ENCODE measurements at regions not wholly inside any gene's neighbourhood (a gene's known extent, or its start where the extent isn't known, plus 50 kb on each side); places are given as distances from the start of the nearest gene placed in this dataset.

DNA sequence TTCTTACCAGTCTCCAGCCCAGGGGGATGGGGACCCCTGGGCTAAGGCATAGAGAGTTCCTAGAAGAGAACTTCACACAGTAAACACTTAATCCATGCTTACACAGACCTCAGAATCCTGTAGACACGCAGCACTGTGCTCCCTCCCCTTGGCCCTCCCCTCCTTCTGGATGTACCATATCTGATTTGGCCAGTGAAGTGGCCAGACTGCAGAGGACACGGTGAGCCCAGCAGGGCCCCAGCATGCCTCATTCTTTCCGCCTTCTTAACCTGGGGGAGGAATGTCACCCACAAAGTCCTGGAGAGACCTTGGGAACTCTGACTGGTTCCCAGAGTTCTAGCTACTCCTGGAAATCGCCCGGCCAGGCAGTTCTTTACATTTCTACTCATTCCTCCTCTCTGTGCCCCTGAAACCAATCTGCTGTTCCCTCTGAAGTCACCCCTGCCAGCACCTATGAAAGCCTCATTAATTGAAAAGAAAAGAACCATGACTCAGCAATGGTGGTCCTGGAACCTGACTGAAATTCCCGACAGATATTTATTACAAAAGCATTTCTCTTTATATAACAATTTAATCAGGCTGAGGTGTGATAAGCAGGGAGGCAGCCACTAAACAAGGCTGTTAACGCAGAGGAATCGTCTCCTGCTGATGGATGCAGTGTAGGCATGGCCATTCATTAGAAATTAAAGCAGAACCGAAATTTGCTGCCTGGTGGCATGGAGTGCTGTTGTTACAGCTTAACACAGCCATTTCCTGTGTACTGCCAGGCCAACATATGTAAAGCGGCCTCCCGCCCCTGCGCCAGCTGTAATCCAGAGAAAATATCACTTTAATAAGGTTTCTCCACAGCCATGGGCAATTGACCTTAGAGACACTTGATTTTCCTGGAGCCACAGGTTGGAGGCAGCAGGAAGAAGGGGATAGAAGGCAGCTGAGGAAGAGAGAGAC lies 74.6 kb upstream of the KCND3 start:
- TF ChIP-seq, protein P1, sequence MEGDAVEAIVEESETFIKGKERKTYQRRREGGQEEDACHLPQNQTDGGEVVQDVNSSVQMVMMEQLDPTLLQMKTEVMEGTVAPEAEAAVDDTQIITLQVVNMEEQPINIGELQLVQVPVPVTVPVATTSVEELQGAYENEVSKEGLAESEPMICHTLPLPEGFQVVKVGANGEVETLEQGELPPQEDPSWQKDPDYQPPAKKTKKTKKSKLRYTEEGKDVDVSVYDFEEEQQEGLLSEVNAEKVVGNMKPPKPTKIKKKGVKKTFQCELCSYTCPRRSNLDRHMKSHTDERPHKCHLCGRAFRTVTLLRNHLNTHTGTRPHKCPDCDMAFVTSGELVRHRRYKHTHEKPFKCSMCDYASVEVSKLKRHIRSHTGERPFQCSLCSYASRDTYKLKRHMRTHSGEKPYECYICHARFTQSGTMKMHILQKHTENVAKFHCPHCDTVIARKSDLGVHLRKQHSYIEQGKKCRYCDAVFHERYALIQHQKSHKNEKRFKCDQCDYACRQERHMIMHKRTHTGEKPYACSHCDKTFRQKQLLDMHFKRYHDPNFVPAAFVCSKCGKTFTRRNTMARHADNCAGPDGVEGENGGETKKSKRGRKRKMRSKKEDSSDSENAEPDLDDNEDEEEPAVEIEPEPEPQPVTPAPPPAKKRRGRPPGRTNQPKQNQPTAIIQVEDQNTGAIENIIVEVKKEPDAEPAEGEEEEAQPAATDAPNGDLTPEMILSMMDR (IDR thresholded peaks at IDR 0.05; ENCODE audit: insufficient read depth, low read length, poor library complexity, severe bottlenecking): no peak
- TF ChIP-seq EZH2phosphoT487 (conservative IDR thresholded peaks at IDR 0.05; ENCODE audit: low read length): no peak
